ENCODE measurements at regions not wholly inside any gene's neighbourhood (a gene's known extent, or its start where the extent isn't known, plus 50 kb on each side); places are given as distances from the start of the nearest gene placed in this dataset.
A peak's percentile ranks its signal among the peaks of the same experiment; 100 is the strongest.
"Not testable (repeated sequence)": the region's sequence is repeated elsewhere in the genome, so short reads cannot be mapped to it uniquely, and the experiment has no call there.

- no peak for DNase-seq
These were observed 468.5 kb downstream of the TMEM232 start for GRCh38 chr5:110257971-110258370.

GRCh38 chr5:110258460-110259216, 467.8 kb downstream of the TMEM232 start:
- DNase-seq, result peak; percentile 38

- no peak for DNase-seq
These were observed 463.7 kb downstream of the TMEM232 start for GRCh38 chr5:110262749-110263148.

- DNase-seq, result no peak
These were observed 461.8 kb downstream of the TMEM232 start for GRCh38 chr5:110264661-110265060.

- DNase-seq, result no peak
These were observed 461.3 kb downstream of the TMEM232 start for GRCh38 chr5:110265162-110265561.

- no peak for DNase-seq
These were observed 458.8 kb downstream of the TMEM232 start for GRCh38 chr5:110267714-110268113.

- DNase-seq, result no peak
These were observed 458.2 kb downstream of the TMEM232 start for GRCh38 chr5:110268283-110268682.

GRCh38 chr5:110268985-110269384, 457.5 kb downstream of the TMEM232 start:
- no peak for DNase-seq

GRCh38 chr5:110269478-110270142, 456.9 kb downstream of the TMEM232 start:
- no peak for DNase-seq

GRCh38 chr5:110275878-110276277, 450.6 kb downstream of the TMEM232 start:
- no peak for DNase-seq

- not testable (repeated sequence) for DNase-seq
These were observed 448.0 kb downstream of the TMEM232 start for GRCh38 chr5:110278449-110278848.

GRCh38 chr5:110284121-110284520, 442.4 kb downstream of the TMEM232 start:
- not testable (repeated sequence) for DNase-seq

- no peak for DNase-seq
These were observed 437.5 kb downstream of the TMEM232 start for GRCh38 chr5:110288766-110289511.

GRCh38 chr5:110289512-110289810, 437.0 kb downstream of the TMEM232 start:
- no peak for DNase-seq

GRCh38 chr5:110290542-110290941, 435.9 kb downstream of the TMEM232 start:
- DNase-seq, result no peak

GRCh38 chr5:110294281-110294680, 432.2 kb downstream of the TMEM232 start:
- DNase-seq, result no peak

GRCh38 chr5:110297152-110297670, 429.3 kb downstream of the TMEM232 start:
- DNase-seq, result no peak

GRCh38 chr5:110304176-110304575, 422.3 kb downstream of the TMEM232 start:
- no peak for DNase-seq

- no peak for DNase-seq
These were observed 419.8 kb downstream of the TMEM232 start for GRCh38 chr5:110306650-110307049.

GRCh38 chr5:110309222-110309621, 417.2 kb downstream of the TMEM232 start:
- no peak for DNase-seq

GRCh38 chr5:110316566-110316965, 409.9 kb downstream of the TMEM232 start:
- DNase-seq, result not testable (repeated sequence)

- no peak for DNase-seq
These were observed 405.4 kb downstream of the TMEM232 start for GRCh38 chr5:110321117-110321516.

GRCh38 chr5:110323357-110323756, 403.1 kb downstream of the TMEM232 start:
- DNase-seq, result no peak

GRCh38 chr5:110323832-110324231, 402.6 kb downstream of the TMEM232 start:
- no peak for DNase-seq

Data from NCI-H69 (cell line).